ENCODE measurements at regions not wholly inside any gene's neighbourhood (a gene's known extent, or its start where the extent isn't known, plus 50 kb on each side); places are given as distances from the start of the nearest gene placed in this dataset.

DNA sequence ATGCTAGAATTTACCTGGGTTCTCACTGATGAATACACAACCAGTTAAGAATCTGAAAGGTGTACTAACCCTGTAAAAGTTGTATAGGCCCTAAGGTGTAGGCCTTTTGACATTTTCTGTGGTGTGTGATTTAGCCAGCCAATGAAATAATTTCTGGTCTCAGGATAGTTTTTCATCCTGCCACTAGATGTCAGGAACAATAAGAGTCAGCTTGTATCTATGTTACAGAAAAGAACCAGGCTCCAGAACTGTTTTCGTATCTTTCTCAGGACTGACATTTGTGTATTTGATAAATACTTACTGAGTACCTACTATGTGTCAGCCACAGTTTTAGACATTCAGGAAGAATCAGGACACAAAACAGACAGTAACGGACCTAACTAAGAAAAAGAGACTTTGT is 673.6 kb upstream of the TENM3 start (continued):
- 0 out of 2 replicates have a peak, but pooled peaks have one; percentile 10 for TF ChIP-seq SMC3 (IDR thresholded peaks at IDR 0.05; ENCODE audit: low read length)
- no peak for TF ChIP-seq UBTF (CRISPR knock-in tag; IDR thresholded peaks at IDR 0.05)

DNA sequence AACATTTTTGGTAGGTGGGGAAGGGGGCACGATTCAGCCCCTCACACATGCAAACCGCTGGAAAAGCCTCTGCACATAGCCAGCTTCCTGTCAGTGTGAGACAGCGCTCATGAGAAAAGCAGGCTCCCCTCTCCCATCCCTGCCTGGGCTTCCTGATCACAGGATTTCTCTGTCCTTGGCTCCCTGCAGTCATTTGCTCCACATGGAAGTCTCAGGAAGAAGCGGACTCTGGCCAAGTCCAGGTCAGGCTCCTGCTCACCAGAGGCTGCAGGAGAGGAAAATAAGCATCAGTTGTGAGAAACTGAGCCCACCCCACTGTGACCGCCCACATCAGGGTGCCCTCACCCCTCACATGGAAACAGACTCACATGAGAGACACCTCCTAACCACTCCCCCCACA is 664.3 kb upstream of the TENM3 start:
- no peaks in the 10 kb centered on the region for H3K4me1 ChIP-seq (ENCODE audit: insufficient read depth, low read length)
- H3K36me3 ChIP-seq (replicated peaks in 1 of 2; ENCODE audit: control insufficient read depth in 1 of 2, insufficient read depth in 2 of 2, low read length in 2 of 2) = no peaks in the 10 kb centered on the region
- H3K27ac ChIP-seq (ENCODE audit: extremely low read length, insufficient read depth, low read length) = no peak overlapping the region
- BruUV-seq (replicated peaks) = no TSS peak
- H2AFZ ChIP-seq (ENCODE audit: low read length) = no peak overlapping the region
- H4K20me1 ChIP-seq (ENCODE audit: insufficient read depth, low read length) = no peaks in the 10 kb centered on the region
- POLR2A ChIA-PET = no interaction called here
- ATAC-seq = no peak
- DNase-seq (ENCODE audit: low spot score) = no peak
- H3K4me2 ChIP-seq (ENCODE audit: low read depth, low read length) = no peak overlapping the region
- H3K9ac ChIP-seq (ENCODE audit: insufficient read depth, low read depth, low read length) = no peak overlapping the region
- no peak overlapping the region for H3K4me3 ChIP-seq (replicated peaks in 1 of 3; ENCODE audit: insufficient read depth in 1 of 3, low read depth in 2 of 3, low read length in 3 of 3)
- CTCF ChIA-PET (ENCODE audit: low intra/inter-chr PET ratio, low total read pairs) = no interaction called here
- no peaks in the 10 kb centered on the region for H3K9me3 ChIP-seq (ENCODE audit: low read length)
- H3K79me2 ChIP-seq (ENCODE audit: insufficient read depth, low read length) = no peaks in the 10 kb centered on the region
- TF ChIP-seq KLF6 (CRISPR knock-in tag; IDR thresholded peaks at IDR 0.05) = no peak
- no peak for TF ChIP-seq ISX (CRISPR knock-in tag; conservative IDR thresholded peaks at IDR 0.05)
- TF ChIP-seq CBX1 (IDR thresholded peaks at IDR 0.05; ENCODE audit: low read depth) = no peak
- TF ChIP-seq HOXA9 (CRISPR knock-in tag; IDR thresholded peaks at IDR 0.05; ENCODE audit: borderline replicate concordance) = no peak
- TF ChIP-seq ZNF496 (CRISPR knock-in tag; IDR thresholded peaks at IDR 0.05; ENCODE audit: insufficient replicate concordance) = no peak
- TF ChIP-seq ZBTB7B (CRISPR knock-in tag; IDR thresholded peaks at IDR 0.05) = no peak
- no peak for TF ChIP-seq ZNF367 (CRISPR knock-in tag; IDR thresholded peaks at IDR 0.05; ENCODE audit: borderline replicate concordance)
- no peak for TF ChIP-seq KDM2A (CRISPR knock-in tag; IDR thresholded peaks at IDR 0.05; ENCODE audit: borderline replicate concordance, low read depth)
- TF ChIP-seq ZFYVE20 (CRISPR knock-in tag; IDR thresholded peaks at IDR 0.05; ENCODE audit: borderline replicate concordance, low read depth) = no peak
- TF ChIP-seq ZNF414 (CRISPR knock-in tag; IDR thresholded peaks at IDR 0.05) = no peak
- TF ChIP-seq, protein P1, sequence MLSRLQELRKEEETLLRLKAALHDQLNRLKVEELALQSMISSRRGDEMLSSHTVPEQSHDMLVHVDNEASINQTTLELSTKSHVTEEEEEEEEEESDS (CRISPR knock-in tag; IDR thresholded peaks at IDR 0.05; ENCODE audit: borderline replicate concordance) = no peak
- TF ChIP-seq TMF1 (CRISPR knock-in tag; IDR thresholded peaks at IDR 0.05; ENCODE audit: low read depth) = no peak
- TF ChIP-seq ZNF17 (CRISPR knock-in tag; IDR thresholded peaks at IDR 0.05) = no peak
- TF ChIP-seq MEF2D (CRISPR knock-in tag; IDR thresholded peaks at IDR 0.05) = no peak
- TF ChIP-seq ZNF354B (CRISPR knock-in tag; IDR thresholded peaks at IDR 0.05) = no peak
- TF ChIP-seq MAZ (IDR thresholded peaks at IDR 0.05; ENCODE audit: borderline replicate concordance, low read depth, low read length) = no peak
- no peak for TF ChIP-seq MAZ (CRISPR knock-in tag; IDR thresholded peaks at IDR 0.05; ENCODE audit: low read depth)
- no peak for TF ChIP-seq RFX1 (IDR thresholded peaks at IDR 0.05)
- no peak for FAIRE-seq
- WGBS (ENCODE audit: low lambda C conversion rate) = 0% methylated on average over 4 of the region's 5 CpGs
- in situ Hi-C loops (cut with HindIII; ENCODE audit: extremely low pct_ligation_motif_present, low pct_unique_long_range_greater_than_20kb) (no loop called here), intact Hi-C loops (cut with micrococcal nuclease; ENCODE audit: unreplicated experiment) (no loop called here)
- no peaks in the 10 kb centered on the region; a peak in 2 of 5 replicates for H3K27me3 ChIP-seq (ENCODE audit: control insufficient read depth in 1 of 2, insufficient read depth in 2 of 2, low read length in 2 of 2)

All from HepG2 (cell line).